A673 (cell line): ENCODE measurements at regions not wholly inside any gene's neighbourhood (a gene's known extent, or its start where the extent isn't known, plus 50 kb on each side); places are given as distances from the start of the nearest gene placed in this dataset.

Source experiments
- BruUV-seq: library from RNA; stranded (reverse); fragments of 400-500 nt; replicated peaks from 2 replicates; lab custom pipeline; 2021; lab: Mats Ljungman, UMichigan
- CTCF ChIA-PET: fragments of 300-600 bp; sonication (Branson Sonifier 250); formaldehyde crosslinking; loops from one replicate; lab custom pipeline; 2022; ENCODE audit warnings: antibody characterized with exemption; lab: Charles Lee
- POLR2A ChIA-PET: fragments of 300-600 bp; sonication (Branson Sonifier 250); formaldehyde crosslinking; loops from one replicate; lab custom pipeline; 2022; ENCODE audit warnings: antibody characterized with exemption; ENCODE audit not compliant: low non-redundant PET; lab: Charles Lee
- DNase-seq: peaks from one replicate; pipeline ENCODE4 v3.0.0-alpha.2; 2015; ENCODE audit warnings: low spot score
- H3K27ac ChIP-seq: fragments of 200-600 bp; sonication (generic); 2 replicates; pipeline ENCODE4 v1.5.1; 2016; ENCODE audit warnings: mixed run types, low read depth, mild to moderate bottlenecking, mixed read lengths, antibody characterized with exemption, low read length; ENCODE audit not compliant: poor library complexity, severe bottlenecking
- H3K27me3 ChIP-seq: fragments of 200-600 bp; sonication (generic); replicated peaks from 2 replicates; pipeline ENCODE4 v1.6.1; 2017; ENCODE audit warnings: mixed run types, low read depth, mild to moderate bottlenecking, mixed read lengths, antibody characterized with exemption, low read length; ENCODE audit not compliant: insufficient read depth, poor library complexity
- H3K36me3 ChIP-seq: fragments of 200-600 bp; sonication (generic); 2 replicates; pipeline ENCODE4 v1.6.1; 2016; ENCODE audit warnings: mixed run types, mild to moderate bottlenecking, mixed read lengths, antibody characterized with exemption, low read length; ENCODE audit not compliant: insufficient read depth, poor library complexity, severe bottlenecking
- H3K4me1 ChIP-seq: fragments of 200-600 bp; sonication (generic); 2 replicates; pipeline ENCODE4 v1.6.1; 2017; ENCODE audit warnings: mixed run types, mild to moderate bottlenecking, mixed read lengths, antibody characterized with exemption, low read length; ENCODE audit not compliant: insufficient read depth, poor library complexity, severe bottlenecking
- H3K4me3 ChIP-seq: fragments of 200-600 bp; sonication (generic); 2 replicates; pipeline ENCODE4 v1.5.1; 2016; ENCODE audit warnings: low read depth, mixed run types, mild to moderate bottlenecking, mixed read lengths, low read length; ENCODE audit not compliant: poor library complexity, severe bottlenecking
- H3K9me3 ChIP-seq: fragments of 200-600 bp; sonication (generic); 2 replicates; pipeline ENCODE4 v1.6.1; 2016; ENCODE audit warnings: mixed run types, low read depth, mild to moderate bottlenecking, mixed read lengths, antibody characterized with exemption, low read length; ENCODE audit not compliant: poor library complexity, severe bottlenecking
- CTCF ChIP-seq: fragments of 300-800, 200-600 bp; sonication (generic); conservative IDR thresholded peaks from 2 replicates; pipeline ENCODE4 v1.5.1; 2017; ENCODE audit warnings: low read depth, mild to moderate bottlenecking, antibody characterized with exemption, low read length, moderate library complexity, mixed read lengths
- EZH2 ChIP-seq: fragments of 200-600 bp; sonication (generic); IDR thresholded peaks from 2 replicates; pipeline ENCODE4 v1.6.1; 2017; ENCODE audit warnings: borderline replicate concordance, low read depth, mild to moderate bottlenecking, mixed read lengths, antibody characterized with exemption, low read length; ENCODE audit not compliant: poor library complexity, severe bottlenecking
- intact Hi-C: fragments of 100-400 bp; cut with micrococcal nuclease; formaldehyde crosslinking; loops from one replicate; pipeline ENCODE4 v1.10.0; 2022; ENCODE audit not compliant: unreplicated experiment

- intact Hi-C loops = no loop called here
- no TSS peak for BruUV-seq
Measured at GRCh38 chr9:21615018-21615417, 132.9 kb upstream of the IFNE start.

GRCh38 chr9:21615446-21615845 is 133.3 kb upstream of the IFNE start:
- ChIA-PET CTCF (no interaction called here), POLR2A (no interaction called here)
- H3K4me3 ChIP-seq = no peak overlapping the region
- DNase-seq = no peak
- H3K27ac ChIP-seq = no peak overlapping the region
- intact Hi-C loops = no loop called here
- TF ChIP-seq CTCF = no peak
- TF ChIP-seq EZH2 = no peak
- no peaks in the 10 kb centered on the region for H3K9me3 ChIP-seq
- BruUV-seq = no TSS peak
- no peaks in the 10 kb centered on the region for H3K27me3 ChIP-seq
- no peaks in the 10 kb centered on the region for H3K4me1 ChIP-seq
- H3K36me3 ChIP-seq = no peaks in the 10 kb centered on the region

More at GRCh38 chr9:21615018-21615417, 132.9 kb upstream of the IFNE start:
- Histone ChIP-seq H3K27ac (no peak overlapping the region), H3K4me1 (no peaks in the 10 kb centered on the region), H3K4me3 (no peak overlapping the region), H3K27me3 (no peaks in the 10 kb centered on the region), H3K36me3 (no peaks in the 10 kb centered on the region), H3K9me3 (no peaks in the 10 kb centered on the region)
- TF ChIP-seq CTCF (no peak), EZH2 (no peak)
- ChIA-PET POLR2A (no interaction called here), CTCF (no interaction called here)
- no peak for DNase-seq

- POLR2A ChIA-PET = no interaction called here
- DNase-seq = no peak
- no peak overlapping the region for H3K27ac ChIP-seq
Measured at GRCh38 chr9:21616082-21616778, 134.1 kb upstream of the IFNE start.

More at GRCh38 chr9:21616082-21616778, 134.1 kb upstream of the IFNE start:
- intact Hi-C loops = no loop called here
- Histone ChIP-seq H3K36me3 (no peaks in the 10 kb centered on the region), H3K4me3 (no peak overlapping the region), H3K9me3 (no peaks in the 10 kb centered on the region), H3K27me3 (no peaks in the 10 kb centered on the region), H3K4me1 (no peaks in the 10 kb centered on the region)
- no TSS peak for BruUV-seq
- TF ChIP-seq EZH2 (no peak), CTCF (no peak)
- CTCF ChIA-PET = no interaction called here
